ENCODE measurements at regions not wholly inside any gene's neighbourhood (a gene's known extent, or its start where the extent isn't known, plus 50 kb on each side); places are given as distances from the start of the nearest gene placed in this dataset.

GRCh38 chr9:89732295-89732938 lies 127.6 kb downstream of the GADD45G start:
- TF ChIP-seq, protein P1, sequence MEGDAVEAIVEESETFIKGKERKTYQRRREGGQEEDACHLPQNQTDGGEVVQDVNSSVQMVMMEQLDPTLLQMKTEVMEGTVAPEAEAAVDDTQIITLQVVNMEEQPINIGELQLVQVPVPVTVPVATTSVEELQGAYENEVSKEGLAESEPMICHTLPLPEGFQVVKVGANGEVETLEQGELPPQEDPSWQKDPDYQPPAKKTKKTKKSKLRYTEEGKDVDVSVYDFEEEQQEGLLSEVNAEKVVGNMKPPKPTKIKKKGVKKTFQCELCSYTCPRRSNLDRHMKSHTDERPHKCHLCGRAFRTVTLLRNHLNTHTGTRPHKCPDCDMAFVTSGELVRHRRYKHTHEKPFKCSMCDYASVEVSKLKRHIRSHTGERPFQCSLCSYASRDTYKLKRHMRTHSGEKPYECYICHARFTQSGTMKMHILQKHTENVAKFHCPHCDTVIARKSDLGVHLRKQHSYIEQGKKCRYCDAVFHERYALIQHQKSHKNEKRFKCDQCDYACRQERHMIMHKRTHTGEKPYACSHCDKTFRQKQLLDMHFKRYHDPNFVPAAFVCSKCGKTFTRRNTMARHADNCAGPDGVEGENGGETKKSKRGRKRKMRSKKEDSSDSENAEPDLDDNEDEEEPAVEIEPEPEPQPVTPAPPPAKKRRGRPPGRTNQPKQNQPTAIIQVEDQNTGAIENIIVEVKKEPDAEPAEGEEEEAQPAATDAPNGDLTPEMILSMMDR (IDR thresholded peaks at IDR 0.05; ENCODE audit: insufficient read depth, low read length, poor library complexity, severe bottlenecking), result no peak
- no peak for TF ChIP-seq EZH2phosphoT487 (conservative IDR thresholded peaks at IDR 0.05; ENCODE audit: low read length)

Measured in SU-DHL-6 (cell line).